ENCODE measurements at regions not wholly inside any gene's neighbourhood (a gene's known extent, or its start where the extent isn't known, plus 50 kb on each side); places are given as distances from the start of the nearest gene placed in this dataset.

DNA sequence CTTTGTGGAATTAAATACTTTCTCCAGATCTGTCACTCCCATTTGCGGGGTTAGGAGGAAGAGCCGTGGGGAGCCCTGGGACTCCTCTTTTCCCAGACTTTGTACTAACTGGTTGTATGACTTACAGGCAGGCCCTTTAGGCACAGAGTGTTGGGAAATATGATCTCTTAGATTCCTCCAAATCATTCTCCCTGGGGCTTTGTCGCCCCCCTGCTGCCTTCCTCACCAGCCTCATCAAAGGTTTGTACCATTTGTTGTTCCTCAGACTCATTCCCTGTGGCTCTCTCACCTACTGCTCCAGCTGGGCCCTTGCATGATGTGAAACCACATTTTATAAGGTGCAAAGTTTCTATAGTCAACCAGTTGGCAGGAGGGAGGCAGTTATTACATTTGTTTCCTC lies 56.4 kb downstream of the CRYGS start:
- no peak overlapping the region for H3K9ac ChIP-seq (ENCODE audit: low read length)
- H3K4me3 ChIP-seq (ENCODE audit: low read depth, low read length): no peak overlapping the region
- no peaks in the 10 kb centered on the region for H3K36me3 ChIP-seq (ENCODE audit: control insufficient read depth, insufficient read depth, low read length)
- H3K4me1 ChIP-seq (ENCODE audit: control insufficient read depth, insufficient read depth, low read length): peaks cover 8% of the 10 kb centered on the region; the same call in 1 of the 2 replicates
- no peaks in the 10 kb centered on the region for H3K27me3 ChIP-seq (ENCODE audit: control insufficient read depth, insufficient read depth, low read length)
- no peaks in the 10 kb centered on the region for H3K9me3 ChIP-seq (ENCODE audit: control insufficient read depth, insufficient read depth, low read depth, low read length)
- H3K27ac ChIP-seq (ENCODE audit: low read depth, low read length): no peak overlapping the region

DNA sequence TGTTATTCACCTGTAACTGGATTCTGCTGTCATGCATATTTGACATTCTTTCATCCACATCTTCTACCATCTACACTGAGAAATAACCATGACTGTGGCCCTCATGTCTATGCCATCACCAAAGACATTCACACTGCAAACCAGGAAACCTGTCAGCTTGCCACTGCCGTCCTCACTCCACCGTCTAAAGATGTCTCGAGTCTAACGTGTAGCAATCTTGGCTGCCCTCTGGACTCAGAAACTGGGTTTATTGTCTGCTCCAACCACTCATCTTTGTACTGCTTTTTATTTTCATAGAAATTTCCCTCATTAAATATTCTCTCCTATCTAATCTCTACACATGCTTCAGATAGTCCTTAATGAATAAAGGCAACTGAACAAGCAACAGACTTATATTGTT lies 57.1 kb downstream of the CRYGS start:
- peaks cover 8% of the 10 kb centered on the region; the same call in 1 of the 2 replicates for H3K4me1 ChIP-seq (ENCODE audit: control insufficient read depth, insufficient read depth, low read length)
- no peaks in the 10 kb centered on the region for H3K36me3 ChIP-seq (ENCODE audit: control insufficient read depth, insufficient read depth, low read length)
- no peak overlapping the region for H3K9ac ChIP-seq (ENCODE audit: low read length)
- no peaks in the 10 kb centered on the region for H3K9me3 ChIP-seq (ENCODE audit: control insufficient read depth, insufficient read depth, low read depth, low read length)
- H3K27ac ChIP-seq (ENCODE audit: low read depth, low read length): no peak overlapping the region
- H3K4me3 ChIP-seq (ENCODE audit: low read depth, low read length): no peak overlapping the region
- H3K27me3 ChIP-seq (ENCODE audit: control insufficient read depth, insufficient read depth, low read length): no peaks in the 10 kb centered on the region

DNA sequence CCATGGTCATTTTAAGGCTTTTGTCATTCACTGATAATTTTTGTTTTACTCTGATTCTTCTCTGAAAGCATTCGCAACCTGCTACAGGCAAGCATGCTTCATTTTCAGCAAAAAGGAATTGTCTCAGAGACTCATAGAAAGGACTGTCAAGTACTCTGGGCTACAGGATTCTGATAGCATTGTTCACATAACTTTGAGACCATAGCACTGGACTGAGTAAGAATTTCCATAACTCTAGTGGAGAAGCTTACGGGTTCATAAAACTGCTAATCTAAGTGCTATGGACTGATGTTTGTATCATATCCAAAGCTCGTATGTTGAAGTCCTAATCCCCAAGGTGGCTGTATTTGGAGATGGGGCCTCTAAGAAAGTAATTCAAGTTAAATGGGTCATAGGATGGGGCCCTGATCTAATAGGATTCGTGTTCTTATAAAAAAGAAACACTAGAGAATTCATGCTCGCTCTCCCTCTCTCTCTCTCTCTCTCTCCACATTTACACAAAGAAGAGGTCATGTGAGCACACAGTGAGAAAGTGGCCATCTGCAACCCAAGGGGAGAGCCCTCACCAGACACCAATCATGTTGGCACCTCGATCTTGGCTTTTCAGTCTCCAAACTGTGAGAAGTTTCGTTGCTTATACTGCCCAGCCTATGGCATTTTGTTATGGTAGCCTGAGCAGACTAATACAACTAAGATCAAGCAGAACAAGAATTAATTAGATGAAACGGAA lies 60.4 kb downstream of the CRYGS start:
- no peak overlapping the region for H3K9ac ChIP-seq (ENCODE audit: low read length)
- no peaks in the 10 kb centered on the region for H3K27me3 ChIP-seq (ENCODE audit: control insufficient read depth, insufficient read depth, low read length)
- no peaks in the 10 kb centered on the region for H3K9me3 ChIP-seq (ENCODE audit: control insufficient read depth, insufficient read depth, low read depth, low read length)
- no peak overlapping the region for H3K27ac ChIP-seq (ENCODE audit: low read depth, low read length)
- H3K4me3 ChIP-seq (ENCODE audit: low read depth, low read length): no peak overlapping the region
- H3K36me3 ChIP-seq (ENCODE audit: control insufficient read depth, insufficient read depth, low read length): no peaks in the 10 kb centered on the region
- H3K4me1 ChIP-seq (ENCODE audit: control insufficient read depth, insufficient read depth, low read length): peaks cover 8% of the 10 kb centered on the region; the same call in 1 of the 2 replicates

DNA sequence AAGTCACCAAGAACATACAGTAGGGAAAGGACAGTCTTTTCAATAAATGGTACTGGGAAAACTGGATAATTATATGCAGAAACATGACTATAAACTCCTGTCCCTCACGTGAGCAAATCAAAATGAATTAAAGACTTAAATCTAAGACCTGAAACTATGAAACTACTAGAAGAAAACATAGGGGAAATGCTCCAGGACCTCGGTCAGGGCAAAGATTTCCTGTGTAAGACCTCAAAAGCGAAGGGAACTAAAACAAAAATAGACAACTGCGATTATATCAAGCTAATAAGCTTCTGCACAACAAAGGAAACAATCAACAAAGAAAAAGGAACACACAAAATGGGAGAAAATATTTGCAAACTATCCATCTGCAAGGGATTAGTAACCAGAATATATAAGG lies 62.7 kb downstream of the CRYGS start:
- Histone ChIP-seq H3K9ac (ENCODE audit: low read length) (no peak overlapping the region), H3K36me3 (ENCODE audit: control insufficient read depth, insufficient read depth, low read length) (no peaks in the 10 kb centered on the region), H3K27ac (ENCODE audit: low read depth, low read length) (no peak overlapping the region), H3K9me3 (ENCODE audit: control insufficient read depth, insufficient read depth, low read depth, low read length) (no peaks in the 10 kb centered on the region), H3K4me3 (ENCODE audit: low read depth, low read length) (no peak overlapping the region), H3K4me1 (ENCODE audit: control insufficient read depth, insufficient read depth, low read length) (peaks cover 2% of the 10 kb centered on the region; the same call in 1 of the 2 replicates), H3K27me3 (ENCODE audit: control insufficient read depth, insufficient read depth, low read length) (no peaks in the 10 kb centered on the region)

DNA sequence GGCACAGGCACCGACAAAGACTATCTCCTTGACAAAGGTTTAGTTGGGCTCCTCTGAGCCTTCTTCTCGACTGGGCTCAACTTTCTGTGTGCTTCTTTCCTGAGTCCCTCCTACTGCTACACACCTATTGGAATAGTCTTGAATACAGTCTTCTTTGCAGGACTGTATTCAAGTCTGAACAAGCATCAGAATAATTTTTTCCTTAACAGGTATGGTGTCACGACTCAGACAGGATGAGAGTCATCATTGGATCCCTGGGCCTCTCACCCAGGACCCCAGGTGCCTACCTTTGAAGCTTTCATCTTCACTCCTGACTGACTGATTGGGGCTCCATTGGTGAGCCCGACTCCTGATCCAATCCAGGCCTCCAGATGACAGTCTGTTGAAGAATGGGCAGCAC lies 66.3 kb downstream of the CRYGS start:
- H3K9me3 ChIP-seq (ENCODE audit: control insufficient read depth, insufficient read depth, low read depth, low read length): no peaks in the 10 kb centered on the region
- no peak overlapping the region for H3K4me3 ChIP-seq (ENCODE audit: low read depth, low read length)
- no peak overlapping the region for H3K27ac ChIP-seq (ENCODE audit: low read depth, low read length)
- no peaks in the 10 kb centered on the region for H3K36me3 ChIP-seq (ENCODE audit: control insufficient read depth, insufficient read depth, low read length)
- no peak overlapping the region for H3K9ac ChIP-seq (ENCODE audit: low read length)
- peaks cover 9% of the 10 kb centered on the region; the same call in 1 of the 2 replicates for H3K4me1 ChIP-seq (ENCODE audit: control insufficient read depth, insufficient read depth, low read length)
- H3K27me3 ChIP-seq (ENCODE audit: control insufficient read depth, insufficient read depth, low read length): no peaks in the 10 kb centered on the region

DNA sequence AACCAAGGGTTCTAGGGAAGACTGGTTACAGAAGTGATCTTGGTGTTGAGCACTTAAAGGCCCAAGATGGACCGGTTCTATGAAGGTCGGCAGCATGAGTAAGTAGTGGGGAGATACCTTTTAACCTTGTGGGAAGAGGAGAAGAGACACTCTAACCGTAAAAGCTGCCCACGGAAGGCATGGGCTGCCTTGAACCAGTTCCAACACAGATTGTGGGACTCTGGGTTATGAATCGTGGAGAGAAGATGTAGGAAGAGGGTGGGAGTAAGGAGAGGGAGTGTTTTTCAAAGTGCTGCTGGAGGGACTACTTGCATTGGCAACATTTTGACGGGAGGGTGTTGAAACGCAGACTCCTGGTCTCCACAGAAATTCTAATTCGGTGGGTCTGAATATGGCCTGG lies 67.1 kb downstream of the CRYGS start:
- Histone ChIP-seq H3K4me3 (ENCODE audit: low read depth, low read length) (no peak overlapping the region), H3K9ac (ENCODE audit: low read length) (no peak overlapping the region), H3K27ac (ENCODE audit: low read depth, low read length) (no peak overlapping the region), H3K27me3 (ENCODE audit: control insufficient read depth, insufficient read depth, low read length) (no peaks in the 10 kb centered on the region), H3K4me1 (ENCODE audit: control insufficient read depth, insufficient read depth, low read length) (peaks cover 9% of the 10 kb centered on the region; the same call in 1 of the 2 replicates), H3K36me3 (ENCODE audit: control insufficient read depth, insufficient read depth, low read length) (no peaks in the 10 kb centered on the region), H3K9me3 (ENCODE audit: control insufficient read depth, insufficient read depth, low read depth, low read length) (no peaks in the 10 kb centered on the region)

DNA sequence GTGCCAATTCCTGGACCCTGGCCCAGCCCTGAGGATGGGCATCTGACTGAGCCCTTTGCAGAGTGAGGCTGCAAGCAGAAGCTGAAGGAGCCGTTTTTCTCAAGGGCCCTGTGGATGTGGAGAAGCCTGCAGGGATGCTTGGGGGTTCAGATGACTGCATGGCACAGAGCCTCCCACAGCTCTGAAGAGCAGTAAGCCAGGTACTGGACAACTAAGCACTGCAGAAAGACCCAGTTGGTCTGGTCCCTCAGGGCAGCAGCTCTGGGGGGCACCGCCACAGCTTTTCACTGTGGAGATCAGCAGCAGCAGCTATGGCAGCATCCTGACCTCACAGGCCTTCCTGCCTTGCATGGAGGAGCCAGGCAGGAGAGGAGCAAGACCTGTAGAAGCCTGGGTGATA lies 67.6 kb downstream of the CRYGS start:
- Histone ChIP-seq H3K4me3 (ENCODE audit: low read depth, low read length) (no peak overlapping the region), H3K27me3 (ENCODE audit: control insufficient read depth, insufficient read depth, low read length) (no peaks in the 10 kb centered on the region), H3K9ac (ENCODE audit: low read length) (no peak overlapping the region), H3K9me3 (ENCODE audit: control insufficient read depth, insufficient read depth, low read depth, low read length) (no peaks in the 10 kb centered on the region), H3K4me1 (ENCODE audit: control insufficient read depth, insufficient read depth, low read length) (peaks cover 9% of the 10 kb centered on the region; the same call in 1 of the 2 replicates), H3K27ac (ENCODE audit: low read depth, low read length) (no peak overlapping the region), H3K36me3 (ENCODE audit: control insufficient read depth, insufficient read depth, low read length) (no peaks in the 10 kb centered on the region)

DNA sequence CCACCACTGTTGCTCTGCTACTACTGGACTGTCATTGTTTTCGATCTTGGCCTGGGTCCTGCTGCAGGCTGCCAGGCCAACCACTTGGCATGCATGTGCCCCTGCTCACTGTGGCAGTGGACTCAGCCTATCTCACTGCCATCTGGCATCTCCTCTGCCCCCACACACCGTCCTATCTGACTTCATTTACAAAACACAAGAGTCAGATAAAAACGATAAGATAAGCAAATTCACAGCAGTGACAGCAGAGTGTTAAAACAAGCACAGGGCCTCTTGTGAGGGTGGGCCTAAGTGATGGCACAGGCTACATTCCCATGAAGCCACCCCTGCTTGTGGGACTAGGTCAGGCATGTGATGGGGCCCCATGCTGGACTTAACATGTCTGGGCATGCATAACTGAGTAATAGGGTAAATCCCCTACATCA lies 68.1 kb downstream of the CRYGS start:
- no peaks in the 10 kb centered on the region for H3K9me3 ChIP-seq (ENCODE audit: control insufficient read depth, insufficient read depth, low read depth, low read length)
- no peak overlapping the region for H3K4me3 ChIP-seq (ENCODE audit: low read depth, low read length)
- H3K36me3 ChIP-seq (ENCODE audit: control insufficient read depth, insufficient read depth, low read length): no peaks in the 10 kb centered on the region
- no peaks in the 10 kb centered on the region for H3K27me3 ChIP-seq (ENCODE audit: control insufficient read depth, insufficient read depth, low read length)
- H3K9ac ChIP-seq (ENCODE audit: low read length): peak overlapping the region; percentile 54
- H3K4me1 ChIP-seq (ENCODE audit: control insufficient read depth, insufficient read depth, low read length): peaks cover 9% of the 10 kb centered on the region; the same call in 1 of the 2 replicates
- no peak overlapping the region for H3K27ac ChIP-seq (ENCODE audit: low read depth, low read length)

DNA sequence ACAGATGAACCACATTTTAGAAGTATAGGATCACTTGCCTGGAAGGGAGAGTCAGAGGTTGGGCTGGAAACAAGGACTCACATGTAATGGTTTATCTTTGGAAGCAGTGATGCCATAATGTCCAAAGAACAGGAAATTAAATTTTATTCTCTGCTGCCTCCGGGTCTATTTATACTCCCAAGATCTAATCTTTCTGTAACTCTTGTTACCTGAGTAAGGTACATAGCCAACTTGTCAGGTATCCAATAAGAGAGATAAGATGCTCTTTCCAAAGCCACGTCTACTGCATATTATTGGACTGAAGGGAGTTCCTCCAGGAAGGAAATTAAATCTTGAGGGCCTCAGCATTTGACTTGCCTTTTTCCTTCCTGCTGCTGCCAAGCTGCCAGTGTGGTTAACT lies 71.0 kb downstream of the CRYGS start:
- H3K9ac ChIP-seq (ENCODE audit: low read length): no peak overlapping the region
- H3K9me3 ChIP-seq (ENCODE audit: control insufficient read depth, insufficient read depth, low read depth, low read length): no peaks in the 10 kb centered on the region
- H3K4me1 ChIP-seq (ENCODE audit: control insufficient read depth, insufficient read depth, low read length): peaks cover 9% of the 10 kb centered on the region; the same call in 1 of the 2 replicates
- H3K27me3 ChIP-seq (ENCODE audit: control insufficient read depth, insufficient read depth, low read length): no peaks in the 10 kb centered on the region
- no peaks in the 10 kb centered on the region for H3K36me3 ChIP-seq (ENCODE audit: control insufficient read depth, insufficient read depth, low read length)
- H3K27ac ChIP-seq (ENCODE audit: low read depth, low read length): no peak overlapping the region
- H3K4me3 ChIP-seq (ENCODE audit: low read depth, low read length): no peak overlapping the region

DNA sequence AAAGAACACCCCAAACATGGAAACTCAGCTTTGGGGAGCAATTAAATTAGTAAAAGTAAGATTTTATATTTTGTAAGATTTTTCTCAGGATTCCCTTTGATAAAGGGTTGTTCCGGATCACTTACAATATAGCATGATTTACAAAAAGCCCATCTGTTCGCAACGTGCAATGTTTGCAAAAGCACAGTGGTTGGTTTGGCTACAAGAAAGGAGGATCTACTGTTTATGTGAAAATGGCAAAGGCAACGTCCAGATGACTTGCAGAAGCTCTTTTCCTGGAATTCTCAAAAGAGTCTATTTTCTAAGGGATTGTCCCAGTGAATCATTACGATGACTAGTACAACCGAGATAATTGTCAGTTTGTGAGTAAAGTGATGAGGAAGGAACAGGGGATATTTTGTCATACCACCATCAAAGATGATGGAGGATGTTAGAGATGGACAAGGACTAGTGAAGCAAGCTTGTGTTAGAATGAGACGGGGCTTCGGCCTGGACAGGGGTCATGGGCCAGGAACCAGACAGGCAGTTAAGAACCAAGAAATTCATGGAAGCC lies 71.6 kb downstream of the CRYGS start:
- H3K36me3 ChIP-seq (ENCODE audit: control insufficient read depth, insufficient read depth, low read length): no peaks in the 10 kb centered on the region
- no peak overlapping the region for H3K9ac ChIP-seq (ENCODE audit: low read length)
- peaks cover 9% of the 10 kb centered on the region; the same call in 1 of the 2 replicates for H3K4me1 ChIP-seq (ENCODE audit: control insufficient read depth, insufficient read depth, low read length)
- no peak overlapping the region for H3K4me3 ChIP-seq (ENCODE audit: low read depth, low read length)
- H3K9me3 ChIP-seq (ENCODE audit: control insufficient read depth, insufficient read depth, low read depth, low read length): no peaks in the 10 kb centered on the region
- H3K27ac ChIP-seq (ENCODE audit: low read depth, low read length): no peak overlapping the region
- no peaks in the 10 kb centered on the region for H3K27me3 ChIP-seq (ENCODE audit: control insufficient read depth, insufficient read depth, low read length)

DNA sequence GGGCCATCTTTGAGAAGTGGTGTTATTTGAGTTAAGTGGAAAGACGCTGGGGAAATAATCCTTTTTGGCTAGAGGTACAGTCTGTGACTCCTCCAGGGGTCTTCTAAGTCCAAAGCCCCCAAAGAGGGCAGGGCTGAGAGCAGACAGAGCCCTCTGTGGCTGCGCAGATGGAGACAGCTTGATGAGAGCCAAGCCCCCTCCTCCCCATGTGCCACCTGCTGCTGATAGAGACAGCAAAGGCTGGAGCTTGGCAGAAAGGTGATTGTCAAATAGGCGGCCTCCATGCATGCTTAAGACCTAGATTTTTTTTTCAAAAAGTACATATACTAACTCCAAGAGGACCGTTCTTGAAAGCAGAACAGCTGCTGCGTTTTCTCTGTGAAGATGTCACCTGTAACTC lies 72.4 kb downstream of the CRYGS start:
- Histone ChIP-seq H3K4me1 (ENCODE audit: control insufficient read depth, insufficient read depth, low read length) (peaks cover 9% of the 10 kb centered on the region; the same call in 1 of the 2 replicates), H3K27me3 (ENCODE audit: control insufficient read depth, insufficient read depth, low read length) (no peaks in the 10 kb centered on the region), H3K9ac (ENCODE audit: low read length) (no peak overlapping the region), H3K4me3 (ENCODE audit: low read depth, low read length) (no peak overlapping the region), H3K27ac (ENCODE audit: low read depth, low read length) (no peak overlapping the region), H3K9me3 (ENCODE audit: control insufficient read depth, insufficient read depth, low read depth, low read length) (no peaks in the 10 kb centered on the region), H3K36me3 (ENCODE audit: control insufficient read depth, insufficient read depth, low read length) (no peaks in the 10 kb centered on the region)

All from HUES6 (cell line).